ENCODE measurements at regions not wholly inside any gene's neighbourhood (a gene's known extent, or its start where the extent isn't known, plus 50 kb on each side); places are given as distances from the start of the nearest gene placed in this dataset.

DNA sequence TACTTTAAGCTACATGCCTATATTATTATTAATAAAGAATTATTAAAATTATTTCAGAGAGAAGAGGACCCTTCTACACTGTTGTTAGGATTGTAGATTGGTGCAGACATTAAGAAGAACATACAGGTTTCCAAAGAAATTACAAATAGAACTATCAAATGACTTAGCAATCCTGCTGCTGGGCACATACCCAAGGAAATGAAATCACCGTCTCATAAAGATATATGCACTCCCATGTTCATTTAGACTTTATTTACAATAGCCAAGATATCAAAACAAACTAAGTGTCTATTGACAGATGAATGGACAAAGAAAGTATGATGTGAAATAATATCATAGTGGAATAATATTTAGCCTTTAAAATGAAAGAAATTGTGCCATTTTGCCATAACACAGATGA, 687.7 kb upstream of the POU3F2 start:
- no peak for DNase-seq (ENCODE audit: insufficient read length, low spot score)
- FAIRE-seq, result peak; percentile 21
- TF ChIP-seq CTCF (IDR thresholded peaks at IDR 0.05; ENCODE audit: insufficient read depth, missing control alignments), result no peak

DNA sequence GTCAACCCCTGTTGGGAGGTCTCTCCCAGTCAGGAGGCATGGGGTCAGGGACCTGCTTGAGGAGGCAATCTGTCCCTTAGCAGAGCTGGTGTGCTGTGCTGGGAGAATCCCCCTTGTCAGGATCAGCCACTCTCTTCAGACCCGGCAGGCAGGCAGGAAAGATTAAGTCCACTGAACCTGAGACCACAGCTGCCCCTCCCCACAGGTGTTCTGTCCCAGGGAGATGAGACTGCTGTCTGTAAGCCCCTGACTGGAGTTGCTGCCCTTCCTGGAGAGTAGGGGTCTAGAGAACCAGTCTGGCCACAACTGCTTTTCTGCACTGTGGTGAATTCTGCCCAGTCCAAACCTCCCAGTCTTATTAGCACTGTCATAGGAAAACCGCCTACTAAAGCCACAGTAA, 677.8 kb upstream of the POU3F2 start:
- no peak for FAIRE-seq

GRCh38 chr6:98179606-98180005, 654.8 kb upstream of the POU3F2 start:
- DNase-seq (ENCODE audit: insufficient read length, low spot score) (no peak), FAIRE-seq (no peak)
- no peak for TF ChIP-seq CTCF (IDR thresholded peaks at IDR 0.05; ENCODE audit: insufficient read depth, missing control alignments)

More for the DNA sequence above, 677.8 kb upstream of the POU3F2 start:
- TF ChIP-seq CTCF (IDR thresholded peaks at IDR 0.05; ENCODE audit: insufficient read depth, missing control alignments), result no peak
- no peak for DNase-seq (ENCODE audit: insufficient read length, low spot score)

- FAIRE-seq, result no peak
- TF ChIP-seq CTCF (IDR thresholded peaks at IDR 0.05; ENCODE audit: insufficient read depth, missing control alignments), result no peak
- no peak for DNase-seq (ENCODE audit: insufficient read length, low spot score)
These were observed 634.3 kb upstream of the POU3F2 start for GRCh38 chr6:98200084-98200483.

GRCh38 chr6:98203170-98203806, 631.1 kb upstream of the POU3F2 start:
- FAIRE-seq, result no peak
- no peak for TF ChIP-seq CTCF (IDR thresholded peaks at IDR 0.05; ENCODE audit: insufficient read depth, missing control alignments)

GRCh38 chr6:98212468-98212867, 621.9 kb upstream of the POU3F2 start:
- no peak for TF ChIP-seq CTCF (IDR thresholded peaks at IDR 0.05; ENCODE audit: insufficient read depth, missing control alignments)
- FAIRE-seq (no peak), DNase-seq (ENCODE audit: insufficient read length, low spot score) (no peak)

More at GRCh38 chr6:98203170-98203806, 631.1 kb upstream of the POU3F2 start:
- DNase-seq (ENCODE audit: insufficient read length, low spot score), result no peak

DNA sequence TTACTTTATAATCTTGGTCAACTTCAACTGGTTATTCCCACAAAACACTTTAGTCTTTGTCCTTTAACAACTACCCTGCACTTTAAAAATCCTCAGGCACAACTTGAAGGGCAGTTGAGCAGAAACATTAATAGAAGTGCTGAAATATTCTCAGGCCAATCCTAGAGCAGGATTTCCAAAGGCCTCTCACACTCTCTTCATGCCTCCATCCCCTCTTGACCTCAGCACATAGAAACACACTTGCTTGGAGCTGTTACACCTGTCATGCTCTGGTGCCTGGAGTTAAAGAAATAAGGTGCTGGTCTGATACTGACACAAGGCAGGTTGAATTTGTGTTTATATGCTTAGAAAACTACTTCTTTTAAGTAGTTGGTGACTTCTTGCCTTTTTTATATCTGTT, 618.8 kb upstream of the POU3F2 start:
- no peak for TF ChIP-seq CTCF (IDR thresholded peaks at IDR 0.05; ENCODE audit: insufficient read depth, missing control alignments)
- DNase-seq (ENCODE audit: insufficient read length, low spot score) (no peak), FAIRE-seq (no peak)
